CD14-positive monocyte (primary cell): ENCODE measurements at regions not wholly inside any gene's neighbourhood (a gene's known extent, or its start where the extent isn't known, plus 50 kb on each side); places are given as distances from the start of the nearest gene placed in this dataset.

Experiments
- DNase-seq, 3 donors: peaks; one replicate each; pipeline ENCODE4 v3.0.0-alpha.2; 2011 to 2022
- H2AFZ ChIP-seq: 2 replicates; pipeline ENCODE4 v1.6.0; 2012; ENCODE audit warnings: mild to moderate bottlenecking, low read depth, low read length, inconsistent platforms; ENCODE audit not compliant: insufficient read depth, poor library complexity, severe bottlenecking
- H3K27ac ChIP-seq, 2 donors: 1 replicate in 1 of 2; 2 replicates in 1 of 2; pipeline ENCODE4 v1.5.1; 2012 to 2013; ENCODE audit warnings: low read length in 2 of 2, control low read depth in 1 of 2, inconsistent platforms in 1 of 2, low read depth in 1 of 2, mild to moderate bottlenecking in 1 of 2
- H3K27me3 ChIP-seq, 2 donors: one replicate each; pipeline versions ENCODE4 v1.6.0 to v1.6.1; 2011 to 2013; ENCODE audit warnings: low read length in 2 of 2; ENCODE audit not compliant: control insufficient read depth in 2 of 2, insufficient read depth in 2 of 2
- H3K36me3 ChIP-seq, 2 donors: replicated peaks in 1 of 2; 1 replicate in 1 of 2; 2 replicates in 1 of 2; pipeline versions ENCODE4 v1.5.1 to v1.6.1; 2012 to 2013; ENCODE audit warnings: low read length in 2 of 2, control low read depth in 1 of 2, inconsistent platforms in 1 of 2, mild to moderate bottlenecking in 1 of 2; ENCODE audit not compliant: insufficient read depth in 2 of 2, control insufficient read depth in 1 of 2
- H3K4me1 ChIP-seq, 2 donors: 1 replicate in 1 of 2; 2 replicates in 1 of 2; pipeline versions ENCODE4 v1.5.1 to v1.6.1; 2012 to 2013; ENCODE audit warnings: low read length in 2 of 2, control low read depth in 1 of 2, inconsistent platforms in 1 of 2, mild to moderate bottlenecking in 1 of 2, moderate library complexity in 1 of 2; ENCODE audit not compliant: insufficient read depth in 2 of 2, control insufficient read depth in 1 of 2
- H3K4me2 ChIP-seq: replicated peaks from 2 replicates; pipeline ENCODE3; 2012; ENCODE audit warnings: low read length, moderate library complexity, mild to moderate bottlenecking; ENCODE audit not compliant: poor library complexity, severe bottlenecking; ENCODE audit errors: extremely low read depth
- H3K4me3 ChIP-seq, 3 experiments: fragments of 200-600 bp in 1 of 3; sonication (generic) in 1 of 3; replicated peaks in 1 of 3; 1 replicate in 2 of 3; 2 replicates in 1 of 3; pipeline ENCODE4 v1.5.1; 2011 to 2013; ENCODE audit warnings: low read length in 3 of 3, mild to moderate bottlenecking in 3 of 3, control low read depth in 2 of 3, low read depth in 2 of 3, inconsistent platforms in 1 of 3, moderate library complexity in 1 of 3
- H3K79me2 ChIP-seq: 2 replicates; pipeline ENCODE4 v1.6.0; 2012; ENCODE audit warnings: mild to moderate bottlenecking, control low read depth, inconsistent platforms, low read length, moderate library complexity; ENCODE audit not compliant: insufficient read depth
- H3K9ac ChIP-seq: 2 replicates; pipeline ENCODE4 v1.6.0; 2017; ENCODE audit warnings: low read length, mild to moderate bottlenecking; ENCODE audit not compliant: insufficient read depth, poor library complexity, severe bottlenecking
- H3K9me3 ChIP-seq, 2 donors: replicated peaks in 1 of 2; 1 replicate in 1 of 2; 2 replicates in 1 of 2; pipeline versions ENCODE4 v1.5.1 to v1.6.1; 2012 to 2013; ENCODE audit warnings: low read length in 2 of 2, control low read depth in 1 of 2; ENCODE audit not compliant: control insufficient read depth in 1 of 2, insufficient read depth in 1 of 2
- H4K20me1 ChIP-seq: 2 replicates; pipeline ENCODE4 v1.6.0; 2012; ENCODE audit warnings: mild to moderate bottlenecking, low read length, control low read depth, moderate library complexity; ENCODE audit not compliant: insufficient read depth
- H3K27ac Mint-ChIP-seq, 7 donors: one replicate each; pipeline ENCODE4 v1.8.0; 2020; ENCODE audit warnings: mild to moderate bottlenecking in 7 of 7, mixed read lengths in 7 of 7, moderate library complexity in 6 of 7, inconsistent platforms in 2 of 7
- H3K27me3 Mint-ChIP-seq, 3 donors: one replicate each; pipeline ENCODE4 v1.8.0; 2021 to 2022; ENCODE audit warnings: low read depth in 3 of 3, mild to moderate bottlenecking in 3 of 3, mixed read lengths in 3 of 3, moderate library complexity in 3 of 3, inconsistent platforms in 1 of 3
- H3K36me3 Mint-ChIP-seq, 2 donors: one replicate each; pipeline ENCODE4 v1.8.0; 2020; ENCODE audit warnings: mixed read lengths in 2 of 2, inconsistent platforms in 1 of 2, mild to moderate bottlenecking in 1 of 2
- H3K4me1 Mint-ChIP-seq: one replicate; pipeline ENCODE4 v1.8.0; 2020; ENCODE audit warnings: mild to moderate bottlenecking, mixed read lengths
- H3K4me3 Mint-ChIP-seq, 2 donors: one replicate each; pipeline ENCODE4 v1.8.0; 2020; ENCODE audit warnings: mild to moderate bottlenecking in 2 of 2, mixed read lengths in 2 of 2, moderate library complexity in 1 of 2
- H3K9me3 Mint-ChIP-seq, 7 donors: one replicate each; pipeline ENCODE4 v1.8.0; 2020 to 2022; ENCODE audit warnings: mixed read lengths in 7 of 7, mild to moderate bottlenecking in 6 of 7, moderate library complexity in 6 of 7, inconsistent platforms in 2 of 7
- WGBS: methylation state at CpG from one replicate; pipeline ENCODE4 v1.1.5; 2013; ENCODE audit warnings: missing lambda C conversion rate; ENCODE audit not compliant: insufficient coverage; 5-methylcytosine and 5-hydroxymethylcytosine counted together
- intact Hi-C, 2 donors: fragments of 100-400 bp; cut with micrococcal nuclease; formaldehyde crosslinking; loops; one replicate each; pipeline versions ENCODE4 v1.15.0 to v1.15.1; 2023
- TF ChIP-seq, protein P1 (sequence below): fragments of 200-600 bp; IDR thresholded peaks from one replicate; pipeline ENCODE4 v1.8.0; 2022; ENCODE audit warnings: antibody characterized with exemption, mild to moderate bottlenecking

DNA sequence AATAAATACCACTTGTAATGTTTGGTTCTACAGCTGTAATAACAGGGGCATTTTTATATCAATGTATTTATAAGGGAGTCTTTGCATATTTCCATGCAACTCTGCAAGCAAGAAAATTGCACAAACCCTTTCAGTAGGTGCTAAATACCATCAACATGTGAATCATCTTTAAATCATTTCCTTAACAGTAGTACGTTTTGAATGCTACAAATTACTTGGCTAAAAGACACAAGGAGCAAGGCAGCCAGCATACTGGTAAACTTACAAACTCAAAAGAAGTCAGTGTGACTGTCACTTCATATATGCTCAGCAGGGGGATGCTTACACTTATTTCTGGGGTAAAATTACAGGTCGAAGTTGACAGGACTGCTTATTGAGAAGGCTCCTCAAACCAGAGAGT, 402.4 kb downstream of the EFNB2 start:
- Histone ChIP-seq H3K4me1 (no peaks in the 10 kb centered on the region), H3K27ac (no peak overlapping the region), H3K4me2 (no peak overlapping the region), H3K4me3 (no peak overlapping the region), H3K36me3 (no peaks in the 10 kb centered on the region), H4K20me1 (no peaks in the 10 kb centered on the region), H3K9ac (no peak overlapping the region), H3K79me2 (no peaks in the 10 kb centered on the region), H3K9me3 (peaks cover 10 to 12% of the 10 kb centered on the region in 2 donors), H3K27me3 (no peaks in the 10 kb centered on the region), H2AFZ (no peak overlapping the region)
- WGBS = no CpG with 5 or more reads among the region's 2 CpGs
- DNase-seq = no peak
- no peaks in the 10 kb centered on the region for H3K36me3 Mint-ChIP-seq
- no peak overlapping the region for H3K27ac Mint-ChIP-seq
- no peaks in the 10 kb centered on the region for H3K27me3 Mint-ChIP-seq
- H3K4me3 Mint-ChIP-seq = no peak overlapping the region
- no peaks in the 10 kb centered on the region for H3K4me1 Mint-ChIP-seq
- peaks cover 2 to 13% (median 11%) of the 10 kb centered on the region in 7 donors for H3K9me3 Mint-ChIP-seq
- TF ChIP-seq, protein P1, sequence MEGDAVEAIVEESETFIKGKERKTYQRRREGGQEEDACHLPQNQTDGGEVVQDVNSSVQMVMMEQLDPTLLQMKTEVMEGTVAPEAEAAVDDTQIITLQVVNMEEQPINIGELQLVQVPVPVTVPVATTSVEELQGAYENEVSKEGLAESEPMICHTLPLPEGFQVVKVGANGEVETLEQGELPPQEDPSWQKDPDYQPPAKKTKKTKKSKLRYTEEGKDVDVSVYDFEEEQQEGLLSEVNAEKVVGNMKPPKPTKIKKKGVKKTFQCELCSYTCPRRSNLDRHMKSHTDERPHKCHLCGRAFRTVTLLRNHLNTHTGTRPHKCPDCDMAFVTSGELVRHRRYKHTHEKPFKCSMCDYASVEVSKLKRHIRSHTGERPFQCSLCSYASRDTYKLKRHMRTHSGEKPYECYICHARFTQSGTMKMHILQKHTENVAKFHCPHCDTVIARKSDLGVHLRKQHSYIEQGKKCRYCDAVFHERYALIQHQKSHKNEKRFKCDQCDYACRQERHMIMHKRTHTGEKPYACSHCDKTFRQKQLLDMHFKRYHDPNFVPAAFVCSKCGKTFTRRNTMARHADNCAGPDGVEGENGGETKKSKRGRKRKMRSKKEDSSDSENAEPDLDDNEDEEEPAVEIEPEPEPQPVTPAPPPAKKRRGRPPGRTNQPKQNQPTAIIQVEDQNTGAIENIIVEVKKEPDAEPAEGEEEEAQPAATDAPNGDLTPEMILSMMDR = no peak
- intact Hi-C loops = no loop called here

DNA sequence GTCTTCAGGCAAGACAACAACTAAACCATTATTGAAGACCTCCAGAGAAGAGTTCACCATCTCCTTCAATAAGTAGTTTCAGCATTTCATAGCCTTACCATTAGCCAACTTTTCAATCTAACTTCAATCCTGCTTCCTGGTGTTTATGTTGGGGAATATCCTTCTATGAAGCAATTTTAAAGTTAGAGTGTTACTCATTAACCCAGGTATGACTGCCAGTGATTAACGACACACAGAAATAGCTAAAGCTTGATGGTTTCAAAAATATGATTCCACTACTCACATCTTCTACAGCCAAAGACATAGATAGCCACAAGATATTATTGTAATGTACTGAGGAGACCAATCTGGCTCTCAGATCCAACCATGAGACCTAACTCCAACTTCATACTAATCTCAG, 403.2 kb downstream of the EFNB2 start:
- Histone ChIP-seq H3K9ac (no peak overlapping the region), H3K79me2 (no peaks in the 10 kb centered on the region), H3K4me2 (no peak overlapping the region), H2AFZ (no peak overlapping the region), H3K4me3 (no peak overlapping the region), H3K4me1 (no peaks in the 10 kb centered on the region), H3K9me3 (peaks cover 14% of the 10 kb centered on the region in 2 donors), H3K27me3 (no peaks in the 10 kb centered on the region), H4K20me1 (no peaks in the 10 kb centered on the region), H3K36me3 (no peaks in the 10 kb centered on the region), H3K27ac (no peak overlapping the region)
- no peaks in the 10 kb centered on the region for H3K36me3 Mint-ChIP-seq
- WGBS = no CpG with 5 or more reads among the region's 1 CpG
- no peak for DNase-seq
- intact Hi-C loops = no loop called here
- no peak overlapping the region for H3K27ac Mint-ChIP-seq
- H3K4me3 Mint-ChIP-seq = no peak overlapping the region
- H3K27me3 Mint-ChIP-seq = no peaks in the 10 kb centered on the region
- peaks cover 2 to 17% (median 11%) of the 10 kb centered on the region in 7 donors for H3K9me3 Mint-ChIP-seq
- no peaks in the 10 kb centered on the region for H3K4me1 Mint-ChIP-seq
- TF ChIP-seq, protein P1 = no peak
